Trophoblast cell (in vitro differentiated cells and primary cell): ENCODE measurements at regions not wholly inside any gene's neighbourhood (a gene's known extent, or its start where the extent isn't known, plus 50 kb on each side); places are given as distances from the start of the nearest gene placed in this dataset.

Experiments
- DNase-seq, 2 donors: peaks; one replicate each; pipeline ENCODE4 v3.0.0-alpha.2; 2016
- H2AFZ ChIP-seq: 2 replicates; pipeline ENCODE4 v1.6.1; 2013; ENCODE audit warnings: low read length, moderate library complexity, mild to moderate bottlenecking; ENCODE audit not compliant: insufficient read depth, poor library complexity
- H2AK5ac ChIP-seq: 2 replicates; pipeline ENCODE4 v1.6.1; 2013; ENCODE audit warnings: mild to moderate bottlenecking, low read length
- H2BK120ac ChIP-seq: 2 replicates; pipeline ENCODE4 v1.6.1; 2013; ENCODE audit warnings: low read length, mild to moderate bottlenecking, moderate library complexity; ENCODE audit not compliant: insufficient read depth, poor library complexity
- H2BK12ac ChIP-seq: 2 replicates; pipeline ENCODE4 v1.6.1; 2013; ENCODE audit warnings: mild to moderate bottlenecking, low read length, moderate library complexity
- H2BK5ac ChIP-seq: 2 replicates; pipeline ENCODE4 v1.6.1; 2013; ENCODE audit warnings: low read length, low read depth, moderate library complexity, mild to moderate bottlenecking; ENCODE audit not compliant: poor library complexity
- H3K14ac ChIP-seq: 2 replicates; pipeline ENCODE4 v1.6.1; 2013; ENCODE audit warnings: mild to moderate bottlenecking, low read length
- H3K18ac ChIP-seq: 2 replicates; pipeline ENCODE4 v1.6.1; 2013; ENCODE audit warnings: mild to moderate bottlenecking, low read length
- H3K23ac ChIP-seq: 2 replicates; pipeline ENCODE4 v1.6.1; 2013; ENCODE audit warnings: low read length
- H3K27ac ChIP-seq: 2 replicates; pipeline ENCODE4 v1.5.1; 2013; ENCODE audit warnings: low read depth, mild to moderate bottlenecking, inconsistent platforms, low read length, moderate library complexity
- H3K27me3 ChIP-seq: 2 replicates; pipeline ENCODE4 v1.6.1; 2013; ENCODE audit warnings: inconsistent platforms, mild to moderate bottlenecking, low read length, moderate library complexity; ENCODE audit not compliant: insufficient read depth
- H3K36me3 ChIP-seq, 2 experiments: 1 replicate in 1 of 2; 2 replicates in 1 of 2; pipeline ENCODE4 v1.6.1; 2013; ENCODE audit warnings: low read length in 2 of 2, mild to moderate bottlenecking in 2 of 2, moderate library complexity in 1 of 2; ENCODE audit not compliant: insufficient read depth in 2 of 2, control insufficient read depth in 1 of 2
- H3K4ac ChIP-seq: 2 replicates; pipeline ENCODE4 v1.6.1; 2013; ENCODE audit warnings: low read depth, mild to moderate bottlenecking, low read length, moderate library complexity
- H3K4me1 ChIP-seq, 2 experiments: 1 replicate in 1 of 2; 2 replicates in 1 of 2; pipeline ENCODE4 v1.6.1; 2013; ENCODE audit warnings: low read length in 2 of 2, mild to moderate bottlenecking in 2 of 2, moderate library complexity in 1 of 2; ENCODE audit not compliant: insufficient read depth in 2 of 2, control insufficient read depth in 1 of 2
- H3K4me2 ChIP-seq: 2 replicates; pipeline ENCODE4 v1.6.1; 2013; ENCODE audit warnings: inconsistent platforms, mild to moderate bottlenecking, low read length, moderate library complexity
- H3K4me3 ChIP-seq: 2 replicates; pipeline ENCODE4 v1.5.1; 2013; ENCODE audit warnings: mild to moderate bottlenecking, low read depth, low read length, inconsistent platforms
- H3K79me1 ChIP-seq: one replicate; pipeline ENCODE4 v1.6.1; 2013; ENCODE audit warnings: low read length
- H3K79me2 ChIP-seq: 2 replicates; pipeline ENCODE4 v1.6.1; 2013; ENCODE audit warnings: low read length, mild to moderate bottlenecking; ENCODE audit not compliant: control insufficient read depth, insufficient read depth, poor library complexity
- H3K9ac ChIP-seq: 2 replicates; pipeline ENCODE4 v1.6.1; 2013; ENCODE audit warnings: mild to moderate bottlenecking, low read length
- H3K9me3 ChIP-seq: 2 replicates; pipeline ENCODE4 v1.6.1; 2013; ENCODE audit warnings: low read depth, mild to moderate bottlenecking, control low read depth, inconsistent platforms, low read length; ENCODE audit not compliant: insufficient read depth
- H4K12ac ChIP-seq: 2 replicates; pipeline ENCODE4 v1.6.1; 2013; ENCODE audit warnings: low read depth, mild to moderate bottlenecking, low read length, moderate library complexity
- H4K8ac ChIP-seq: 2 replicates; pipeline ENCODE4 v1.6.1; 2013; ENCODE audit warnings: low read depth, mild to moderate bottlenecking, low read length, moderate library complexity
- H4K91ac ChIP-seq: one replicate; pipeline ENCODE4 v1.6.1; 2013; ENCODE audit warnings: low read depth, mild to moderate bottlenecking, low read length, moderate library complexity
- WGBS: extraction: QIAGEN DNeasy Blood & Tissue Kit; methylation state at CpG from one replicate; pipeline ENCODE4 v1.1.7; 2013; ENCODE audit warnings: missing lambda C conversion rate; ENCODE audit not compliant: insufficient read length, insufficient coverage; ENCODE audit errors: extremely low coverage; 5-methylcytosine and 5-hydroxymethylcytosine counted together

DNA sequence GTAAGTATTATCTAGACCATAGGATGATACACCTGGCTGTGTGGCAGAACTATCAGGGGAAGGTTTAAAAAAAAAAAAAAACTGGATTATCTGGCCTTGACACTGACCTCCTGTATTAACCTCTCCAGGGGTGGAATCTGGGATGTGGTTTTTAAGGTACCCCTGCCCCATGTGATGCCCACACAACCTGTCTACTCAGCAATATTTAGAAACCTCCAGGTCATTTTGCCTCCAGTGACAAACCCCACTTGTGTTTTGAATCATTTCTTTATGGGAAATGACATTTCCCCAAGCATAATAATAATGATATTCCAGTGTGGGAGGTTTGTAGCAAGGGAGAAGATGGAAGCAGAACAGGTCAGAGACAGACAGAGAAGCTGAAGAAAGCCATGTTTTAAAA is 179.1 kb downstream of the RSL24D1 start:
- no peak overlapping the region for H2BK120ac ChIP-seq
- H3K9ac ChIP-seq: no peak overlapping the region
- no peak overlapping the region for H4K91ac ChIP-seq
- H4K12ac ChIP-seq: no peak overlapping the region
- no peak overlapping the region for H3K4me2 ChIP-seq
- no peaks in the 10 kb centered on the region for H3K4me1 ChIP-seq
- no peak overlapping the region for H2AK5ac ChIP-seq
- H2BK5ac ChIP-seq: no peak overlapping the region
- H3K9me3 ChIP-seq: no peaks in the 10 kb centered on the region
- no peaks in the 10 kb centered on the region for H3K79me1 ChIP-seq
- no peak overlapping the region for H3K23ac ChIP-seq
- no peak overlapping the region for H3K27ac ChIP-seq
- no peak overlapping the region for H3K4ac ChIP-seq
- no peak overlapping the region for H4K8ac ChIP-seq
- no peak overlapping the region for H2BK12ac ChIP-seq
- no peak overlapping the region for H2AFZ ChIP-seq
- no peak overlapping the region for H3K4me3 ChIP-seq
- no peak overlapping the region for H3K14ac ChIP-seq
- H3K18ac ChIP-seq: no peak overlapping the region
- H3K27me3 ChIP-seq: no peaks in the 10 kb centered on the region
- no peak for DNase-seq
- no peaks in the 10 kb centered on the region for H3K36me3 ChIP-seq
- H3K79me2 ChIP-seq: no peaks in the 10 kb centered on the region

DNA sequence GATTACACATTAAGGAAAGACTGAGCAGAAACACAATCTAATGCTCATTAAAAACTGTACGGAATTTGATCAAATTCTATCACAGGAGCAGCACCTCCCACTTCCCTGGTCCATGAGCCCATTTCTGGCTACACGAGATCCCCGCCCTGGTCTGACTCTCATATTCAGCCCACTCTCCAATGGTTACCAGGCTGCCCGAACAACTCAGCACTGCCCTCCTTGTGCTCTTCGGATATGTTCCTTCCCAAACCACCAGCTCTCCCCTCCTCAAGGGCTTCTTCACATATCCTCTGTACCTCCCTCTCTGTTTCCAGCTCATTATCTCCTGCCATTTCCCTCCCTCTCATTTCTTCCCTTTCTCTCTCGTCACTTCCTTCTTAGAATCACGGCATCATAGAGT is 180.5 kb downstream of the RSL24D1 start:
- Histone ChIP-seq H2AK5ac (no peak overlapping the region), H3K4me2 (no peak overlapping the region), H3K9ac (no peak overlapping the region), H2BK12ac (no peak overlapping the region), H2BK120ac (no peak overlapping the region), H3K27me3 (no peaks in the 10 kb centered on the region), H2AFZ (no peak overlapping the region), H3K9me3 (no peaks in the 10 kb centered on the region), H3K14ac (no peak overlapping the region), H3K36me3 (no peaks in the 10 kb centered on the region), H4K8ac (no peak overlapping the region), H3K23ac (no peak overlapping the region), H4K12ac (no peak overlapping the region), H2BK5ac (no peak overlapping the region), H4K91ac (no peak overlapping the region), H3K4me3 (no peak overlapping the region), H3K18ac (no peak overlapping the region), H3K79me2 (no peaks in the 10 kb centered on the region), H3K79me1 (no peaks in the 10 kb centered on the region), H3K4ac (no peak overlapping the region), H3K4me1 (no peaks in the 10 kb centered on the region), H3K27ac (no peak overlapping the region)
- WGBS: 100% methylated on average over 1 of the region's 7 CpGs
- no peak for DNase-seq

DNA sequence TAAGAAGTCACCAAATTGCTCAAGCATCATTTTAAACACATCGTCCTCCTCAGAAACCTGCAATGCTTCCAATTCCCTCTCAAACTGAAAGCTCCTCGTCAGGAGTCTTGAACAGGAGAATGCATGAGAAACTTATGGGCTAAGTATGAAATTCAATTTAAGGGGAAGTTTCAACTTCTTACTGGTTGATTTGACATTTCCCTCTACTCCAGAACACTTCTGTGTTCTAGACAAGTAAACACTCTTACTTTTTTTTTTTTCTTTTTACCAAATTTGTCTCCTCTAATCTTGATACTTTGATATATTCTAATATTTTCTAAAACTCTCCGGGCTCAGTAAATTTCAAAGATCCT is 181.7 kb downstream of the RSL24D1 start:
- H3K79me2 ChIP-seq: no peaks in the 10 kb centered on the region
- no peak overlapping the region for H3K23ac ChIP-seq
- no peak overlapping the region for H4K91ac ChIP-seq
- H3K14ac ChIP-seq: no peak overlapping the region
- DNase-seq: no peak
- H3K4me1 ChIP-seq: no peaks in the 10 kb centered on the region
- H3K4ac ChIP-seq: no peak overlapping the region
- H3K4me3 ChIP-seq: no peak overlapping the region
- no peak overlapping the region for H3K18ac ChIP-seq
- WGBS: no CpG with 5 or more reads among the region's 3 CpGs
- H4K12ac ChIP-seq: no peak overlapping the region
- no peak overlapping the region for H4K8ac ChIP-seq
- no peak overlapping the region for H2AK5ac ChIP-seq
- no peak overlapping the region for H2BK120ac ChIP-seq
- H3K4me2 ChIP-seq: no peak overlapping the region
- no peaks in the 10 kb centered on the region for H3K27me3 ChIP-seq
- no peak overlapping the region for H2AFZ ChIP-seq
- H3K9me3 ChIP-seq: no peaks in the 10 kb centered on the region
- no peak overlapping the region for H3K27ac ChIP-seq
- H2BK12ac ChIP-seq: no peak overlapping the region
- no peaks in the 10 kb centered on the region for H3K79me1 ChIP-seq
- H3K36me3 ChIP-seq: no peaks in the 10 kb centered on the region
- no peak overlapping the region for H3K9ac ChIP-seq
- no peak overlapping the region for H2BK5ac ChIP-seq

DNA sequence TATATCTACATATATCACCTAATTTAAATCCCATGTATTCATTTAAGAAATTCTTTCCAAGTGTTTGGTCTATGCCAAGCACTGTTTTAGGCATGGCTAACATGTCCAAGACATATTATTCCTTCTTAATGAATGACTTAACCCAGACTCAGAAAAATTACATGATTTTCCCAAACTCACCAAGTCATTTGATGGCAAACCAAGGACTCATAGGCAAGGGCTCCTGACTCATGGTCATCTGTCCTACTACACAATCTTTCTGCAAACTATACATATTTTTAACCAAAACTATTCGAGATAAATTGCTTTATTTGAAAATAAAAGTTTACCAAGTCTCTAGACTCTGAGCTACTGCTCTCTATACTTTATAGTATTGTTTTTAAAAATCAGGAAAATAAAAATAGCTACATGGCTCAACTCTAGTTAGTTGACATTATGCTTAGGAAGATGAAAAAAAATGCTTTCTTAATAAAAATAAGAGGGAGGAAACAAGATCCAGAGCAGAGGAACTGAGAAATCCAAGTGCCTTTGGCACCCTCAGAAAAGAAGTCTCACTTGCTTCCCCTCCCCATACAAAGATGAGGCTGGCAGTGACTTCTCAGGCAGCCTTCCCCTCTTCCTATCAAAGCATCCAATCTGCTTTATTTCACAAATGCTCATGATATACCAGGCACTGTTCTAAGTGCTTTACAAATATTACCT is 182.2 kb downstream of the RSL24D1 start:
- no peak overlapping the region for H3K4me2 ChIP-seq
- no peak overlapping the region for H3K4me3 ChIP-seq
- H2BK120ac ChIP-seq: no peak overlapping the region
- no peak overlapping the region for H2BK12ac ChIP-seq
- no peak overlapping the region for H4K91ac ChIP-seq
- H3K4ac ChIP-seq: no peak overlapping the region
- H2BK5ac ChIP-seq: no peak overlapping the region
- no peak overlapping the region for H3K9ac ChIP-seq
- WGBS: no CpG with 5 or more reads among the region's 1 CpG
- no peak overlapping the region for H3K14ac ChIP-seq
- no peaks in the 10 kb centered on the region for H3K36me3 ChIP-seq
- H4K12ac ChIP-seq: no peak overlapping the region
- no peaks in the 10 kb centered on the region for H3K4me1 ChIP-seq
- H4K8ac ChIP-seq: no peak overlapping the region
- no peak for DNase-seq
- no peaks in the 10 kb centered on the region for H3K79me2 ChIP-seq
- H3K27ac ChIP-seq: no peak overlapping the region
- H2AFZ ChIP-seq: no peak overlapping the region
- no peaks in the 10 kb centered on the region for H3K79me1 ChIP-seq
- no peak overlapping the region for H2AK5ac ChIP-seq
- no peak overlapping the region for H3K18ac ChIP-seq
- no peaks in the 10 kb centered on the region for H3K27me3 ChIP-seq
- H3K23ac ChIP-seq: no peak overlapping the region
- H3K9me3 ChIP-seq: no peaks in the 10 kb centered on the region
